HepG2 (cell line): ENCODE measurements at regions not wholly inside any gene's neighbourhood (a gene's known extent, or its start where the extent isn't known, plus 50 kb on each side); places are given as distances from the start of the nearest gene placed in this dataset.

Experiments
- AGO1 ChIP-seq: fragments of 200-400 bp; formaldehyde crosslinking; IDR thresholded peaks from 2 replicates; pipeline ENCODE4 v1.6.1; 2017; ENCODE audit warnings: mild to moderate bottlenecking, low read depth, low read length, moderate library complexity; ENCODE audit not compliant: poor library complexity, severe bottlenecking
- ATRX ChIP-seq: sonication (generic); formaldehyde crosslinking; IDR thresholded peaks from 2 replicates; pipeline ENCODE4 v1.4.0; 2020; ENCODE audit warnings: missing genetic modification reagents, borderline replicate concordance
- ERF ChIP-seq: IDR thresholded peaks from 2 replicates; pipeline ENCODE4 v1.6.1; 2018; ENCODE audit warnings: missing biosample characterization, missing genetic modification reagents
- ESRRA ChIP-seq: sonication (generic); formaldehyde crosslinking; IDR thresholded peaks from 2 replicates; pipeline ENCODE4 v1.5.1; 2020; ENCODE audit warnings: mild to moderate bottlenecking, low read depth, missing genetic modification reagents
- ETV5 ChIP-seq: IDR thresholded peaks from 2 replicates; pipeline ENCODE4 v1.6.1; 2018; ENCODE audit warnings: missing biosample characterization, missing genetic modification reagents, inconsistent platforms, borderline replicate concordance
- FOXO1 ChIP-seq: sonication (generic); formaldehyde crosslinking; IDR thresholded peaks from 2 replicates; pipeline ENCODE4 v1.4.0; 2020; ENCODE audit warnings: missing genetic modification reagents
- JUNB ChIP-seq: sonication (generic); formaldehyde crosslinking; IDR thresholded peaks from 2 replicates; pipeline ENCODE4 v1.8.0; 2022; ENCODE audit warnings: missing genetic modification reagents, mild to moderate bottlenecking, borderline replicate concordance
- MED13 ChIP-seq: sonication (generic); formaldehyde crosslinking; IDR thresholded peaks from 2 replicates; pipeline ENCODE4 v1.5.0; 2020; ENCODE audit warnings: missing genetic modification reagents
- MED8 ChIP-seq: sonication (generic); formaldehyde crosslinking; IDR thresholded peaks from 2 replicates; pipeline ENCODE4 v1.8.1; 2023; ENCODE audit warnings: mild to moderate bottlenecking, missing genetic modification reagents; ENCODE audit not compliant: insufficient replicate concordance
- MEIS1 ChIP-seq: sonication (generic); formaldehyde crosslinking; IDR thresholded peaks from 2 replicates; pipeline ENCODE4 v1.9.0; 2021; ENCODE audit warnings: mild to moderate bottlenecking, missing genetic modification reagents, moderate library complexity, borderline replicate concordance
- MIER2 ChIP-seq: IDR thresholded peaks from 2 replicates; pipeline ENCODE4 v1.6.1; 2016; ENCODE audit warnings: missing biosample characterization, missing genetic modification reagents
- NFKBIZ ChIP-seq: IDR thresholded peaks from 2 replicates; pipeline ENCODE4 v1.6.1; 2018; ENCODE audit warnings: missing genetic modification reagents, missing compliant biosample characterization
- POGK ChIP-seq: sonication (generic); formaldehyde crosslinking; conservative IDR thresholded peaks from 2 replicates; pipeline ENCODE4 v1.8.0; 2022; ENCODE audit warnings: mild to moderate bottlenecking, moderate library complexity, missing genetic modification reagents
- RNF2 ChIP-seq: fragments of 450-650 bp; conservative IDR thresholded peaks from 2 replicates; pipeline ENCODE4 v1.6.1; 2016; ENCODE audit warnings: low read depth
- ZFP41 ChIP-seq: sonication (generic); formaldehyde crosslinking; IDR thresholded peaks from 2 replicates; pipeline ENCODE4 v1.4.0; 2020; ENCODE audit warnings: mild to moderate bottlenecking, missing genetic modification reagents, borderline replicate concordance
- ZNF18 ChIP-seq: sonication (generic); formaldehyde crosslinking; IDR thresholded peaks from 2 replicates; pipeline ENCODE4 v1.8.0; 2022; ENCODE audit warnings: mild to moderate bottlenecking, missing genetic modification reagents; ENCODE audit not compliant: insufficient replicate concordance
- ZNF331 ChIP-seq: sonication (generic); formaldehyde crosslinking; IDR thresholded peaks from 2 replicates; pipeline ENCODE4 v1.4.0; 2020; ENCODE audit warnings: missing genetic modification reagents
- ZNF501 ChIP-seq: sonication (generic); formaldehyde crosslinking; IDR thresholded peaks from 2 replicates; pipeline ENCODE4 v1.5.1; 2020; ENCODE audit warnings: mild to moderate bottlenecking, moderate library complexity, missing genetic modification reagents
- ZNF574 ChIP-seq: sonication (generic); formaldehyde crosslinking; IDR thresholded peaks from 2 replicates; pipeline ENCODE4 v1.4.0; 2020; ENCODE audit warnings: missing genetic modification reagents
- ZNF605 ChIP-seq: sonication (generic); formaldehyde crosslinking; IDR thresholded peaks from 2 replicates; pipeline ENCODE4 v1.8.0; 2022; ENCODE audit warnings: mild to moderate bottlenecking, missing genetic modification reagents
- ZNF660 ChIP-seq: sonication (generic); formaldehyde crosslinking; IDR thresholded peaks from 2 replicates; pipeline ENCODE4 v1.5.1; 2020; ENCODE audit warnings: mild to moderate bottlenecking, low read depth, missing genetic modification reagents, borderline replicate concordance
- ZNF737 ChIP-seq: sonication (generic); formaldehyde crosslinking; IDR thresholded peaks from 2 replicates; pipeline ENCODE4 v1.5.0; 2020; ENCODE audit warnings: missing genetic modification reagents, mild to moderate bottlenecking, borderline replicate concordance
- ZNF777 ChIP-seq: sonication (generic); formaldehyde crosslinking; IDR thresholded peaks from 2 replicates; pipeline ENCODE4 v1.4.0; 2020; ENCODE audit warnings: missing genetic modification reagents
- ZNF790 ChIP-seq: sonication (generic); formaldehyde crosslinking; IDR thresholded peaks from 2 replicates; pipeline ENCODE4 v1.8.0; 2022; ENCODE audit warnings: missing genetic modification reagents, mild to moderate bottlenecking, borderline replicate concordance
- TF ChIP-seq, protein P1 (sequence below): sonication (generic); formaldehyde crosslinking; IDR thresholded peaks from 2 replicates; pipeline ENCODE4 v1.4.0; 2020; ENCODE audit warnings: mild to moderate bottlenecking, low read depth, missing genetic modification reagents

DNA sequence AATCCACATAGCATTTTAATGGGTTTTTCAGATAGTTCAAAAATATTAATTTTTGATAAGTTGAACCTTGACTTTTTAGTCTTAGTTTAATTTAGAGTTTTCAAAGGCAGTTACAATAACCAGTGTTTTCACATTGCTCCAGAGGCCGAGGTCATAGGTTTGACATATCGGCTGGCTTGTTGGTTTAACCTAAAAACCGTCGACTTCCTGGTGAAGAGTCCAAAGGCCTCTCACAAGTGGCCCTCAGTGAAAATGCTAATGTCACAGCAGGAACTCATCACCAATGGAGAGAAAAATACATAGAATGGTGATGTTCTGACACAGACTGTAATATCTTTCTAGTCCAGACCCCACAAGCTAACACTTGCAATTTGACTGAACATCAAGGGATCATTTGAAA, 642.3 kb downstream of the PLOD2 start (continued):
- TF ChIP-seq POGK (CRISPR knock-in tag) (no peak), MEIS1 (CRISPR knock-in tag) (no peak), FOXO1 (CRISPR knock-in tag) (0 out of 2 replicates have a peak, but pooled peaks have one; percentile 42), ETV5 (CRISPR knock-in tag) (peak; percentile 70; the same call in 1 of the 2 replicates), MED13 (CRISPR knock-in tag) (no peak), ZNF777 (CRISPR knock-in tag) (no peak), RNF2 (no peak), ZNF605 (CRISPR knock-in tag) (no peak), ZNF790 (CRISPR knock-in tag) (no peak), ZNF331 (CRISPR knock-in tag) (0 out of 2 replicates have a peak, but pooled peaks have one; percentile 63), ZNF574 (CRISPR knock-in tag) (no peak), ZNF18 (CRISPR knock-in tag) (no peak), ZNF501 (no peak), MED8 (CRISPR knock-in tag) (no peak), MIER2 (CRISPR knock-in tag) (peak; percentile 36; the same call in 1 of the 2 replicates), ATRX (CRISPR knock-in tag) (no peak), ZNF737 (no peak), JUNB (CRISPR knock-in tag) (no peak), ZFP41 (CRISPR knock-in tag) (no peak), ESRRA (no peak), ERF (CRISPR knock-in tag) (peak; percentile 38; the same call in 1 of the 2 replicates), AGO1 (no peak), ZNF660 (CRISPR knock-in tag) (no peak), NFKBIZ (CRISPR knock-in tag) (0 out of 2 replicates have a peak, but pooled peaks have one; percentile 28)
- TF ChIP-seq, protein P1, sequence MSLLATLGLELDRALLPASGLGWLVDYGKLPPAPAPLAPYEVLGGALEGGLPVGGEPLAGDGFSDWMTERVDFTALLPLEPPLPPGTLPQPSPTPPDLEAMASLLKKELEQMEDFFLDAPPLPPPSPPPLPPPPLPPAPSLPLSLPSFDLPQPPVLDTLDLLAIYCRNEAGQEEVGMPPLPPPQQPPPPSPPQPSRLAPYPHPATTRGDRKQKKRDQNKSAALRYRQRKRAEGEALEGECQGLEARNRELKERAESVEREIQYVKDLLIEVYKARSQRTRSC (CRISPR knock-in tag) = no peak
